HG03060 (cell line): ENCODE measurements at regions not wholly inside any gene's neighbourhood (a gene's known extent, or its start where the extent isn't known, plus 50 kb on each side); places are given as distances from the start of the nearest gene placed in this dataset.

ENCODE experiments used
- ATAC-seq: cut with Tn5 transposase; IDR thresholded peaks from one replicate; pipeline ENCODE4 v1.9.1; 2021; ENCODE audit warnings: low read depth, moderate number of reproducible peaks; ENCODE audit not compliant: unreplicated experiment

- ATAC-seq = no peak
These were observed 135.4 kb upstream of the SOX9 start for GRCh38 chr17:71985111-71986039.

DNA sequence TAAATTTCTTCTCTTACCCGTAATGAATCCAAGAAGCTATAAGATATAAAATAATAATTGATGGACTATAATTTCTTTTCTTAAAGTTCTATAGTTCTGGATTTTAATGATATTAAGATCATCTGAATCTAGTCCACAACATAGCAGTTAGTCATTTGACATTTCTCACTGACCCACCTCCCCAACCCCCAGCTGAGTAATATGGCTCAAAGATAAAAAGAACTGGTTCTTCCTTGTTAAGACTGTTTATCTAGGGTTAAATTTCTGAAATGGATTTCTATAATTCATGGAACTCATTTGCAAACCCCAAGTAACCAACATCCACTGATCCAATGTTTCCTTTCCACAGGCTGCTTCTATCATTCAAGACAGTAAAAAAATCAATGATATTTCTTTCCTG is 133.9 kb upstream of the SOX9 start:
- no peak for ATAC-seq

- no peak for ATAC-seq
These were observed 133.2 kb upstream of the SOX9 start for GRCh38 chr17:71987634-71988033.

DNA sequence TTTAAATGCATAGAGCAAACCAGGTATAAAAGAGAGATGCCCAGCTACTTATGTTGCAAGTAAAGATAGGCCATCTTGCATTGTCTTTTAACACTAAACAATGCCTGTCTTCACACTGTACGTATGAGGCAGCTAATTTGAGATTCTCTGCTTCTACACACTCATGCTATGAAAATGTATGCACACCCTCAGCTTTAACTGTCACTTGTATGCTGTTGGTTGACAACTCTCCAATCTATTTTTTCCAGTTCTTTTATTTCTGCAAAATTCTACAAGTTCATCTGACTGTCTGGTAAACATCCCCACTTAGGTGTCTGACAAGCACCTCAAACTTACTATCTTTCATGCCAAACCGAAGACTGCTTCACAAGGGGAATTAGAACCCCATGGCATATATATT is 131.7 kb upstream of the SOX9 start:
- ATAC-seq = no peak

GRCh38 chr17:71993363-71993762 is 127.5 kb upstream of the SOX9 start:
- no peak for ATAC-seq

DNA sequence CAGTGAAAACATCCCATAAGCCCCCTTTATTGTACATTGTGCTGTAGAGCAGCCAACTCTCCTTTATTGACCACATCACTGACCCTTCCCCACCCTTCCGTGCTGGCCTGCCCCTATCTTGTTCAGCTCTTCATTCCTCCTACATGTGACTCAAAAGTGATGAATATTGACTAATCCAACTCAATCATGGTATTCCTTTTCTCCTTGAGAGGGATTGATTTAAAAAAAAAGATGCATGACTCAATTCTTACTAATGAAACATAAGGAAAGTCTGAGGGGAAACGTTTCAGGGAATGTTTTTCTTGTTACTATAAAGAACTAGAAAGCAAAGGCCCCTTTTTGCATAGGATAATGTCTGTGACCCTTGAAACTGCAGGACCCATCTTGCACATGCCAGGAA is 125.2 kb upstream of the SOX9 start:
- no peak for ATAC-seq

- ATAC-seq = no peak
These were observed 116.8 kb upstream of the SOX9 start for GRCh38 chr17:72004011-72004427.

- ATAC-seq = peak; percentile 41
These were observed 116.0 kb upstream of the SOX9 start for GRCh38 chr17:72004611-72005331.

DNA sequence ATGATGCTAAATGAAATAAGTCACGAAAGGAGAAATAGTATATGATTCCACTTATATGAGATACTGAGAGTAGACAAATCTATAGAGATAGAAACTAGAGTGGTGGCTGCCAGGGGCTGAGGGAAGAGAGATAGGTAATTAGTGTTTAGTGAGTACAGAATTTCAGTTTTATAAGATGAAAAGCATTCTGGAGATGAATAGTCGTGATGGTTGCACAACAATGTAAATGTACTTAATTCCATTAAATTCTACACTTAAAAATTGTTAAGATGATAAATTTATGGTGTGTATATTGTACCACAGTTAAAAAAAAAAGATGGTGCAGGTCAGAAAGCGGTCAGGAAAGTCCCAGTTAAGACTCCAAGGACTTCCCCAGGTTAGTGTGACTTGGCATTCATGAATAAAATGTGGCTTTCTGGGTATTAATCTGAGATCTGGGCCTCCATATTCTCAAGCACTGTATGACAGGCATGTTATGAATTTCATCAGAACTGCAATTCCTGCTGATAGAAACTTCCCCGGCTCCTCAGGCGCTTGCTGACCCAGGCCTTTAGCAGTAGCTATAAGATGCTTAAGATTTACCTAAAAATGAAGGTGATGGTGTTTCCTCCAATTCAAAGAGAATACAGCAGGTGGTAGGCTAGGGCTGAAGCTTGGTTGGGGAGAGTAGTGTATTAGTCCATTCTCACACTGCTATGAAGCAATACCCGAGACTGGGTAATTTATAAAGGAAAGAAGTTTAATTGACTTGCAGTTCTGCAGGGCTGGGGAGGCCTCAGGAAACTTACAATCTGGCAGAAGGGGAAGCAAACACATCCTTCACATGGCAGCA is 115.3 kb upstream of the SOX9 start:
- peak; percentile 49 for ATAC-seq

DNA sequence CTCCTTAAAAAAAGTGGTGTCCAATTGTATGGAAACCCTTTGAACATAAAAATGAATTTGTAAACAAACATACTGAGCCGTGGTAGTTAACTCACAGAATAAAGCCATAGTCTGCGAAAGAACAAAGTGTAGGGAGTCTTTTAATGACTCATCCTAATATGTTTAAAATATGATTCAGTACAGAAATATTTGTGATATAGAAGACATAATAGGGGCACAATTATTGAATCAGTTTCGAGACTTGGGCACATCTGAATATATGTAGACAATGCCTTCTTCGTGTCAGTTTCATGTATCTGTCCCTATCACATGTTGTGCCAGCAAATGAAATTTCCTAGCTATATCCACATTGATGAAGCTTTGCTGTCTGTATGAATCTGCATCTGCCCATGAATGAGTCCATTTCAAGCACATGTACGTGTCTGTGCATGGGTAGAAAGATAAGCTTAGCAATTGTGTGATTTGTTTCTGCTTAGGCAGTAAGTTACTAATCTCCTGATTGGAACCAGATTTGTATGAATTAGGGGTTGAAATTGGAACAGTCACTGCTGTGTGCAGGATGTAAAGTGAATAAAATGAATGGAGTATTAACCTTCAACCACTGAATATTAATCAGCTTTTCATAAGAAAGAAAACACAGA is 112.5 kb upstream of the SOX9 start:
- no peak for ATAC-seq

GRCh38 chr17:72011561-72011960 is 109.3 kb upstream of the SOX9 start:
- no peak for ATAC-seq

GRCh38 chr17:72021417-72022041 is 99.3 kb upstream of the SOX9 start:
- ATAC-seq = no peak

DNA sequence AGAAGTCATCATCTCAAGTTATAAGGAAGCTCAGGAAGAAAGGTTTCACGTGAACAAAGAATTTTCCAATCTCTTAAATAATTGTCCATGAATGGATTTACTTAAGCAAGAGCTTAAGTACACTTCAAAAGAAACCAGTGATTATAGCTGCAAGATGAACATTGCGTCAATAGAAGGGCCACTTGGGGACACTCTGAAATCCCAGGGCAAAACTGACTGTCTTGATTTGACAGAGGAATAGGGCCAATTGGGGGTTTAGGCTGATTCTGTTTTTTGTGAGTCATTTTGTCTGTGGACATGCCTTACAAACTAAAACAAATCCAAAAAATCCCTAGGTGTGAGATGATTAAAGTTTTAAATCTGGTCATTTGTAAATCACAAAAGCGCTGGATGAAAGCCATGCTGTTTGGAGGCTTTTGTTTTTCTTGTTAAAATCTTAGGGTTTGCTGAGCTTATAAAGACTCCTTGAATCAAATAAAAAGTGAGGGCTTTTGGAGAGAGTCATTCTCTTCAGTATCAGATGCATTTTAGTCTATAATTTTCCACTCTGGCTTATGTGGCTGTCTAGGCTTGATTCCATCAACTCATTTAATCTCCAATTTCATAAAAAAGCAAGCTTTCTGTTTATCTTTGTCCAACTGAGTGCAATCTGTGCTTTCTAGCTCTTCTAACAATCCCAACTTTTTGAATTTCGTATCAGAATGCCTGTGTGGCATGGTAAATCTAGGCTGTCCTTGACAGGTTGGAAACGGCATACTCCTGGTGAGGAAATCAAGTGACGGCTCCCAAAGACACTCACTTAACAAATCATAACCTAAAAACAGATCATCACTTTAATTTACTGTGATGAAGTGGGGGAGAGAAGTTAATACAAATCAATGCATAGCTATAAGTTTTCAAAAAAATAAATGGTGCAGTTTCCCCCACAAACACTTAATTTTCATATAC is 98.2 kb upstream of the SOX9 start:
- no peak for ATAC-seq

GRCh38 chr17:72024457-72024856 is 96.4 kb upstream of the SOX9 start:
- no peak for ATAC-seq

DNA sequence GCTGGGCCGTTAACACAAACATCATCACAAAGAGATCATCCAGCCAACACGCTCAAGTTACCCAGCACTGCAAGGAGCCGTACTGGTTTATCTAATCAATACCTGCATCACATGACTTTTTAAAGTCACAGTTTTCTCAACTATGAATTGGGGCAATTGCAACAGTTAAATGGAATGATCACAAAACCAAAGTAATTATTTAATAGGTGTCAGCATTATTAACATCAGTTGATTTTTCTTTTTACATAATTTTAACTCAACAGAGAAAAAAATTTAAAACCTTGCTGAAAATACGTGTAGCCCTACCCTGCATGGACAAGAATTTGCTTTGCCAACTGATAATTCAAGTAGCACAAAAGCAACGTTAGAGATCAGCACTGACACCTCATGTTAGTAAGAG is 95.7 kb upstream of the SOX9 start:
- no peak for ATAC-seq

- ATAC-seq = peak; percentile 61
These were observed 90.5 kb upstream of the SOX9 start for GRCh38 chr17:72030067-72030899.

- no peak for ATAC-seq
These were observed 89.5 kb upstream of the SOX9 start for GRCh38 chr17:72031219-72031884.
